Astrocyte (in vitro differentiated cells and primary cell): ENCODE measurements at regions not wholly inside any gene's neighbourhood (a gene's known extent, or its start where the extent isn't known, plus 50 kb on each side); places are given as distances from the start of the nearest gene placed in this dataset.

Experiments
- CTCF ChIP-seq: IDR thresholded peaks from 2 replicates; pipeline ENCODE4 v1.5.1; 2011; ENCODE audit warnings: low read depth, mild to moderate bottlenecking, inconsistent platforms, low read length, moderate library complexity; ENCODE audit not compliant: insufficient read depth
- EZH2 ChIP-seq: IDR thresholded peaks from 2 replicates; pipeline ENCODE4 v1.6.1; 2012; ENCODE audit warnings: mild to moderate bottlenecking, low read length, inconsistent platforms; ENCODE audit not compliant: insufficient read depth

DNA sequence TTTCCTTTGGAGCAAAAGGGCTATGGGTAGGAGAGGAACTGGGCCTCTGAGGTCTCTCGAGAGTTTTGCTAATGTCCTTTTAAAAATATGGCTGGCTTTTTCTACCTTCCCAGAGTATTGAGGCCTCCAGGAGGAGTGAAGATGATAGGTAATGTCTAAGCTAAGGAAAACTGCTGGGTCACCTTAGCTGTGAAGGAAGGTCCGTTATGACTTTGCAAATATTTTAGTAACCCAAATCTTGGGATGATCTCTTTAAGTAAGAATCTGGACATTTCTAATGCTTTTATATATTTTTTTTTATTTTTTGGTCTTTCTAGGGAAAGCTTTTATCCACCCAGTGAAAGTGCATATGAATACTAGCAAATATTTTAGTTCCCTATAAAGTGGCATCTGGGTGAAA lies 60.9 kb upstream of the SYN3 start:
- no peak for TF ChIP-seq CTCF
- TF ChIP-seq EZH2: no peak
